Neural cell (in vitro differentiated cells): ENCODE measurements at regions not wholly inside any gene's neighbourhood (a gene's known extent, or its start where the extent isn't known, plus 50 kb on each side); places are given as distances from the start of the nearest gene placed in this dataset.

ENCODE experiments used
- CTCF ChIP-seq: fragments of 450-650 bp; IDR thresholded peaks from 2 replicates; pipeline ENCODE4 v1.5.1; 2014; ENCODE audit warnings: antibody characterized with exemption, mild to moderate bottlenecking, moderate library complexity; ENCODE audit not compliant: poor library complexity, severe bottlenecking
- EP300 ChIP-seq: fragments of 450-650 bp; conservative IDR thresholded peaks from 2 replicates; pipeline ENCODE4 v1.6.1; 2014; ENCODE audit warnings: antibody characterized with exemption, mild to moderate bottlenecking, moderate library complexity; ENCODE audit not compliant: poor library complexity, severe bottlenecking
- EZH2 ChIP-seq: fragments of 200-600, 300-800 bp; shearing (Covaris generic), sonication (generic); IDR thresholded peaks from 2 replicates; pipeline ENCODE4 v1.6.1; 2014; ENCODE audit warnings: antibody characterized with exemption, low read length, borderline replicate concordance, mild to moderate bottlenecking; ENCODE audit not compliant: insufficient read depth, poor library complexity, severe bottlenecking
- POLR2AphosphoS5 ChIP-seq: IDR thresholded peaks from 2 replicates; pipeline ENCODE4 v1.6.1; 2012
- RAD21 ChIP-seq: fragments of 450-650 bp; conservative IDR thresholded peaks from 2 replicates; pipeline ENCODE4 v1.6.1; 2014; ENCODE audit warnings: antibody characterized with exemption, mild to moderate bottlenecking, moderate library complexity
- REST ChIP-seq: IDR thresholded peaks from 2 replicates; pipeline ENCODE4 v1.6.1; 2012; ENCODE audit warnings: borderline replicate concordance
- TAF1 ChIP-seq: IDR thresholded peaks from 2 replicates; pipeline ENCODE4 v1.6.1; 2012; ENCODE audit warnings: low read depth

- TF ChIP-seq RAD21 (no peak), REST (no peak), CTCF (no peak), EZH2 (no peak), EP300 (no peak), TAF1 (no peak), POLR2AphosphoS5 (no peak)
Observed at GRCh38 chr4:96366632-96367031, 526.7 kb downstream of the PDHA2 start.
